Stomach (tissue), 4 donors: ENCODE measurements at regions not wholly inside any gene's neighbourhood (a gene's known extent, or its start where the extent isn't known, plus 50 kb on each side); places are given as distances from the start of the nearest gene placed in this dataset.

Experiments
- CTCF ChIP-seq, 7 experiments: fragments of 450-650 bp in 4 of 7; fragments of 200-600 bp in 3 of 7; sonication (generic) in 3 of 7; IDR thresholded peaks; one replicate each; pipeline ENCODE4 v1.5.1; 2016 to 2019; ENCODE audit warnings: antibody characterized with exemption in 7 of 7, control low read depth in 2 of 7, mild to moderate bottlenecking in 1 of 7
- POLR2A ChIP-seq, 4 donors: fragments of 450-650 bp; IDR thresholded peaks; one replicate each; pipeline ENCODE4 v1.6.1; 2016; ENCODE audit warnings: antibody characterized with exemption in 4 of 4, control low read depth in 2 of 4, mild to moderate bottlenecking in 1 of 4, moderate library complexity in 1 of 4

- TF ChIP-seq POLR2A (IDR thresholded peaks at IDR 0.05) (no peak), CTCF (IDR thresholded peaks at IDR 0.05) (no peak)
These were observed 450.6 kb upstream of the CAMK1G start for GRCh38 chr1:209132736-209133467.
